GM23338 (cell line): ENCODE measurements at regions not wholly inside any gene's neighbourhood (a gene's known extent, or its start where the extent isn't known, plus 50 kb on each side); places are given as distances from the start of the nearest gene placed in this dataset.
A peak's percentile ranks its signal among the peaks of the same experiment; 100 is the strongest.

Experiments used
- ATAC-seq: fragments of 200-7000 bp; cut with Tn5 transposase; 3 replicates; pipeline ENCODE4 v1.9.1; 2020
- DNase-seq: peaks from one replicate; pipeline ENCODE4 v3.0.0-alpha.2; 2015; ENCODE audit warnings: low spot score
- H2AFZ ChIP-seq: fragments of 200-600 bp; sonication (generic); 2 replicates; pipeline ENCODE4 v1.8.0; 2016; ENCODE audit warnings: antibody characterized with exemption, mild to moderate bottlenecking, moderate library complexity
- H3F3A ChIP-seq: fragments of 200-600 bp; sonication (generic); replicated peaks from 2 replicates; pipeline ENCODE4 v1.8.0; 2017; ENCODE audit warnings: antibody characterized with exemption, mixed run types, low read depth
- H3K27ac ChIP-seq: fragments of 200-600 bp; sonication (generic); 2 replicates; pipeline ENCODE4 v1.6.1; 2016; ENCODE audit warnings: low read depth
- H3K27me3 ChIP-seq: fragments of 200-600 bp; sonication (generic); 2 replicates; pipeline ENCODE4 v1.8.0; 2016; ENCODE audit warnings: mild to moderate bottlenecking, mixed run types, moderate library complexity; ENCODE audit not compliant: insufficient read depth
- H3K36me3 ChIP-seq: fragments of 200-600 bp; sonication (generic); 2 replicates; pipeline ENCODE4 v1.8.0; 2016; ENCODE audit warnings: mild to moderate bottlenecking; ENCODE audit not compliant: insufficient read depth
- H3K4me1 ChIP-seq: fragments of 200-600 bp; sonication (generic); 2 replicates; pipeline ENCODE4 v1.8.0; 2016; ENCODE audit warnings: mild to moderate bottlenecking, moderate library complexity; ENCODE audit not compliant: insufficient read depth
- H3K4me2 ChIP-seq: fragments of 200-600 bp; sonication (generic); 2 replicates; pipeline ENCODE4 v1.7.1; 2017; ENCODE audit warnings: mixed run types
- H3K4me3 ChIP-seq: fragments of 200-600 bp; sonication (generic); 2 replicates; pipeline ENCODE4 v1.6.1; 2016; ENCODE audit warnings: mixed run types
- H3K79me2 ChIP-seq: fragments of 200-600 bp; sonication (generic); replicated peaks from 2 replicates; pipeline ENCODE4 v1.8.0; 2017; ENCODE audit warnings: mild to moderate bottlenecking; ENCODE audit not compliant: insufficient read depth
- H3K9me2 ChIP-seq: fragments of 200-600 bp; sonication (generic); 2 replicates; pipeline ENCODE4 v1.8.0; 2017; ENCODE audit not compliant: insufficient read depth
- H4K20me1 ChIP-seq: fragments of 200-600 bp; sonication (generic); replicated peaks from 2 replicates; pipeline ENCODE4 v1.8.0; 2017; ENCODE audit warnings: mild to moderate bottlenecking; ENCODE audit not compliant: insufficient read depth
- H3K27ac Mint-ChIP-seq: 2 replicates; pipeline ENCODE4 v1.8.0; 2020; ENCODE audit warnings: inconsistent platforms, mild to moderate bottlenecking, moderate library complexity, mixed read lengths
- H3K27me3 Mint-ChIP-seq: 3 replicates; pipeline ENCODE4 v1.8.0; 2022; ENCODE audit warnings: low read depth, mild to moderate bottlenecking, moderate library complexity, mixed read lengths, inconsistent platforms; ENCODE audit not compliant: insufficient read depth, poor library complexity
- H3K36me3 Mint-ChIP-seq: 3 replicates; pipeline ENCODE4 v1.8.0; 2021; ENCODE audit warnings: low read depth, mild to moderate bottlenecking, inconsistent platforms, moderate library complexity, mixed read lengths
- H3K4me1 Mint-ChIP-seq: 3 replicates; pipeline ENCODE4 v1.8.0; 2020; ENCODE audit warnings: mild to moderate bottlenecking, inconsistent platforms, mixed read lengths
- H3K4me3 Mint-ChIP-seq: 3 replicates; pipeline ENCODE4 v1.8.0; 2021; ENCODE audit warnings: moderate library complexity, mild to moderate bottlenecking, inconsistent platforms, mixed read lengths
- H3K9me3 Mint-ChIP-seq: 3 replicates; pipeline ENCODE4 v1.8.0; 2020; ENCODE audit warnings: moderate library complexity, mild to moderate bottlenecking, inconsistent platforms, mixed read lengths
- CREB1 ChIP-seq: fragments of 250-450 bp; sonication (Bioruptor Pico); IDR thresholded peaks from 2 replicates; pipeline ENCODE4 v1.5.0; 2020; ENCODE audit warnings: low read depth, mild to moderate bottlenecking, moderate library complexity
- CTCF ChIP-seq, 2 experiments: fragments of 200-600 bp in 1 of 2; sonication (generic) in 1 of 2; conservative IDR thresholded peaks; 2 replicates each; pipeline versions ENCODE4 v1.5.1 to v1.6.1; 2016 to 2017; ENCODE audit warnings: antibody characterized with exemption in 2 of 2, low read depth in 2 of 2, mild to moderate bottlenecking in 2 of 2, moderate library complexity in 1 of 2
- ETS1 ChIP-seq: IDR thresholded peaks from 2 replicates; pipeline ENCODE4 v1.6.1; 2016; ENCODE audit warnings: antibody characterized with exemption
- EZH2 ChIP-seq: fragments of 200-600 bp; sonication (generic); IDR thresholded peaks from one replicate; pipeline ENCODE4 v1.8.0; 2017; ENCODE audit warnings: antibody characterized with exemption, mild to moderate bottlenecking, low read depth; ENCODE audit not compliant: unreplicated experiment
- EZH2phosphoT487 ChIP-seq: fragments of 200-600 bp; sonication (generic); IDR thresholded peaks from one replicate; pipeline ENCODE4 v1.8.1; 2018; ENCODE audit warnings: antibody characterized with exemption; ENCODE audit not compliant: unreplicated experiment
- JUNB ChIP-seq: IDR thresholded peaks from one replicate; pipeline ENCODE4 v1.6.1; 2016; ENCODE audit warnings: antibody characterized with exemption; ENCODE audit not compliant: unreplicated experiment
- NANOG ChIP-seq: IDR thresholded peaks from 2 replicates; pipeline ENCODE4 v1.6.1; 2016; ENCODE audit warnings: antibody characterized with exemption, borderline replicate concordance
- POLR2AphosphoS5 ChIP-seq: IDR thresholded peaks from 2 replicates; pipeline ENCODE4 v1.6.1; 2016; ENCODE audit warnings: antibody characterized with exemption, low read depth
- STAT1 ChIP-seq: IDR thresholded peaks from one replicate; pipeline ENCODE4 v1.6.1; 2016; ENCODE audit warnings: antibody characterized with exemption; ENCODE audit not compliant: unreplicated experiment
- ZNF114 ChIP-seq: fragments of 250-450 bp; sonication (Bioruptor Pico); IDR thresholded peaks from 2 replicates; pipeline ENCODE4 v1.5.0; 2020; ENCODE audit warnings: mild to moderate bottlenecking, moderate library complexity
- ZNF331 ChIP-seq: fragments of 250-450 bp; sonication (Bioruptor Pico); IDR thresholded peaks from 2 replicates; pipeline ENCODE4 v1.5.0; 2020; ENCODE audit warnings: low read depth, mild to moderate bottlenecking, moderate library complexity
- ZNF462 ChIP-seq: fragments of 250-450 bp; sonication (Bioruptor Pico); IDR thresholded peaks from 2 replicates; pipeline ENCODE4 v1.5.0; 2020; ENCODE audit warnings: mild to moderate bottlenecking, moderate library complexity
- TF ChIP-seq, protein P1 (sequence below): IDR thresholded peaks from one replicate; pipeline ENCODE4 v1.6.1; 2018; ENCODE audit warnings: antibody characterized with exemption; ENCODE audit not compliant: unreplicated experiment

DNA sequence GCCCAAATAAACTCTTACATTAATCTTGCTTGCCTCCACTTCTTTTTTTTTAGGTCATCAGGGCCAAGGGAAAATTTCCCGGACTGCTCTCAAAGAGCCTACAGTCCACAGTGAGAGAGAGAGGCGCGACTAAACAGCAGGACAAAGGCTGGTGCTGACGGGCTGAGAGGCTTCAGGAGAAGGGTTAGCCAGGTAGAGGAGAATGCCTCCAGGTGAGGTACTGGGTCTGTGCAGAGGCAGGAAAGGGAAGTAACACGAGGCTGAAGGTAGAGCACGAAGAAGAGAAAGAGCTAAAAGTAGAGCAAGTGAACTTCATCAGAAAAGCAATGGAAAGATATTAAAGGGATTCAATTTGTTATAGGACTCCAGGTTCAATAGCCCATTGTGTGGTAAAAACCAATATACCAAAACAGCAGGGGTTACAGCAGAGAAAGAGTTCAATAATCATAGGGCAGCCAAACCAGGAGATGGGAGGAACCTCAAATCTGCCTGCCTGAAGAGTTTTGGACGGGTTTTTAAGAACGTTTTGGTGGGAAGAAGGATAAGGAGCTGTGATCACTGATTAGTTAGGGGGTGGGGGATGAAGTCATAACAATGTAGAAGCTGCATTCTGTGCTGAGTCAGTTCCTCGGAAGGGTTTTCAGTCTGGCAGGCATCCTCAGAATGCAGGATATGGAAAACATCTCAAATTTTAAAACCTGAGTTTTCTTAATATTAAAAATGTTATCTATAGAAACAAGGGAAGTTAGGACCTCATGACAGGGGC is 171.5 kb downstream of the AKR1D1 start:
- Mint-ChIP-seq H3K27ac (peak overlapping the region; percentile 7), H3K36me3 (peaks cover 27% of the 10 kb centered on the region), H3K9me3 (peaks cover 22% of the 10 kb centered on the region; the same call in 1 of the 3 replicates), H3K4me3 (no peak overlapping the region), H3K4me1 (peaks cover 45% of the 10 kb centered on the region), H3K27me3 (peaks cover 8% of the 10 kb centered on the region)
- peak overlapping the region; percentile 28 for H3K4me2 ChIP-seq
- peak; percentile 51 for DNase-seq
- no peaks in the 10 kb centered on the region for H4K20me1 ChIP-seq
- ATAC-seq = peak; percentile 73
- H3K27me3 ChIP-seq = no peaks in the 10 kb centered on the region
- no peak overlapping the region for H2AFZ ChIP-seq
- peaks cover 10% of the 10 kb centered on the region for H3K9me2 ChIP-seq
- no peaks in the 10 kb centered on the region for H3K36me3 ChIP-seq
- peaks cover 8% of the 10 kb centered on the region; the same call in 1 of the 2 replicates for H3F3A ChIP-seq
- H3K4me3 ChIP-seq = no peak overlapping the region
- no peaks in the 10 kb centered on the region for H3K79me2 ChIP-seq
- no peak; the same call in 1 of the 2 replicates for TF ChIP-seq ZNF462 (CRISPR knock-in tag)
- TF ChIP-seq STAT1 = no peak
- TF ChIP-seq JUNB = no peak
- TF ChIP-seq ZNF114 (CRISPR knock-in tag) = no peak
- TF ChIP-seq ETS1 = no peak
- no peak for TF ChIP-seq NANOG
- no peak for TF ChIP-seq POLR2AphosphoS5
- TF ChIP-seq EZH2phosphoT487 = no peak
- TF ChIP-seq, protein P1, sequence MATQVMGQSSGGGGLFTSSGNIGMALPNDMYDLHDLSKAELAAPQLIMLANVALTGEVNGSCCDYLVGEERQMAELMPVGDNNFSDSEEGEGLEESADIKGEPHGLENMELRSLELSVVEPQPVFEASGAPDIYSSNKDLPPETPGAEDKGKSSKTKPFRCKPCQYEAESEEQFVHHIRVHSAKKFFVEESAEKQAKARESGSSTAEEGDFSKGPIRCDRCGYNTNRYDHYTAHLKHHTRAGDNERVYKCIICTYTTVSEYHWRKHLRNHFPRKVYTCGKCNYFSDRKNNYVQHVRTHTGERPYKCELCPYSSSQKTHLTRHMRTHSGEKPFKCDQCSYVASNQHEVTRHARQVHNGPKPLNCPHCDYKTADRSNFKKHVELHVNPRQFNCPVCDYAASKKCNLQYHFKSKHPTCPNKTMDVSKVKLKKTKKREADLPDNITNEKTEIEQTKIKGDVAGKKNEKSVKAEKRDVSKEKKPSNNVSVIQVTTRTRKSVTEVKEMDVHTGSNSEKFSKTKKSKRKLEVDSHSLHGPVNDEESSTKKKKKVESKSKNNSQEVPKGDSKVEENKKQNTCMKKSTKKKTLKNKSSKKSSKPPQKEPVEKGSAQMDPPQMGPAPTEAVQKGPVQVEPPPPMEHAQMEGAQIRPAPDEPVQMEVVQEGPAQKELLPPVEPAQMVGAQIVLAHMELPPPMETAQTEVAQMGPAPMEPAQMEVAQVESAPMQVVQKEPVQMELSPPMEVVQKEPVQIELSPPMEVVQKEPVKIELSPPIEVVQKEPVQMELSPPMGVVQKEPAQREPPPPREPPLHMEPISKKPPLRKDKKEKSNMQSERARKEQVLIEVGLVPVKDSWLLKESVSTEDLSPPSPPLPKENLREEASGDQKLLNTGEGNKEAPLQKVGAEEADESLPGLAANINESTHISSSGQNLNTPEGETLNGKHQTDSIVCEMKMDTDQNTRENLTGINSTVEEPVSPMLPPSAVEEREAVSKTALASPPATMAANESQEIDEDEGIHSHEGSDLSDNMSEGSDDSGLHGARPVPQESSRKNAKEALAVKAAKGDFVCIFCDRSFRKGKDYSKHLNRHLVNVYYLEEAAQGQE = no peak
- TF ChIP-seq ZNF331 = no peak
- TF ChIP-seq CREB1 (CRISPR knock-in tag) = no peak
- no peak for TF ChIP-seq CTCF (conservative IDR thresholded peaks at IDR 0.05; ENCODE audit: low read depth in 2 of 2)
- no peak for TF ChIP-seq EZH2
- peaks cover 46% of the 10 kb centered on the region for H3K4me1 ChIP-seq
- peak overlapping the region; percentile 98 for H3K27ac ChIP-seq
